OCI-LY3 (cell line): ENCODE measurements at regions not wholly inside any gene's neighbourhood (a gene's known extent, or its start where the extent isn't known, plus 50 kb on each side); places are given as distances from the start of the nearest gene placed in this dataset.

Experiments
- CTCF ChIP-seq: fragments of 200-600, 300-600 bp; sonication (generic); IDR thresholded peaks from 2 replicates; pipeline ENCODE4 v1.5.1; 2014; ENCODE audit warnings: antibody characterized with exemption, low read length, low read depth
- EZH2phosphoT487 ChIP-seq: fragments of 200-600 bp; shearing (Covaris generic); IDR thresholded peaks from 2 replicates; pipeline ENCODE4 v1.6.1; 2018; ENCODE audit warnings: antibody characterized with exemption, mixed run types, low read depth

- TF ChIP-seq CTCF (no peak), EZH2phosphoT487 (no peak)
Observed at GRCh38 chr7:106369352-106369751, 84.6 kb upstream of the NAMPT start.
